ENCODE measurements at regions not wholly inside any gene's neighbourhood (a gene's known extent, or its start where the extent isn't known, plus 50 kb on each side); places are given as distances from the start of the nearest gene placed in this dataset.
"Not testable (repeated sequence)": the region's sequence is repeated elsewhere in the genome, so short reads cannot be mapped to it uniquely, and the experiment has no call there.

- no peak for DNase-seq
Observed at GRCh38 chr16:87043231-87044031, 273.8 kb downstream of the C16orf95 start.

- no peak for DNase-seq
Observed at GRCh38 chr16:87044032-87044382, 273.2 kb downstream of the C16orf95 start.

- no peak for DNase-seq
Observed at GRCh38 chr16:87044829-87045228, 272.4 kb downstream of the C16orf95 start.

GRCh38 chr16:87045466-87046216 lies 271.6 kb downstream of the C16orf95 start:
- DNase-seq = no peak

GRCh38 chr16:87046235-87046634 lies 271.0 kb downstream of the C16orf95 start:
- DNase-seq = no peak

- no peak for DNase-seq
Observed at GRCh38 chr16:87047221-87048037, 269.8 kb downstream of the C16orf95 start.

- no peak for DNase-seq
Observed at GRCh38 chr16:87048038-87048729, 269.0 kb downstream of the C16orf95 start.

GRCh38 chr16:87048730-87049115 lies 268.5 kb downstream of the C16orf95 start:
- DNase-seq = no peak

GRCh38 chr16:87049216-87049615 lies 268.0 kb downstream of the C16orf95 start:
- not testable (repeated sequence) for DNase-seq

GRCh38 chr16:87050142-87050541 lies 267.1 kb downstream of the C16orf95 start:
- no peak for DNase-seq

- no peak for DNase-seq
Observed at GRCh38 chr16:87051526-87052320, 265.5 kb downstream of the C16orf95 start.

GRCh38 chr16:87052506-87052905 lies 264.7 kb downstream of the C16orf95 start:
- DNase-seq = no peak

- no peak for DNase-seq
Observed at GRCh38 chr16:87053016-87053982, 263.9 kb downstream of the C16orf95 start.

- no peak for DNase-seq
Observed at GRCh38 chr16:87054154-87054553, 263.0 kb downstream of the C16orf95 start.

GRCh38 chr16:87054856-87055255 lies 262.3 kb downstream of the C16orf95 start:
- DNase-seq = no peak

- no peak for DNase-seq
Observed at GRCh38 chr16:87056083-87056482, 261.1 kb downstream of the C16orf95 start.

GRCh38 chr16:87056551-87056950 lies 260.6 kb downstream of the C16orf95 start:
- DNase-seq = no peak

GRCh38 chr16:87057211-87057881 lies 259.8 kb downstream of the C16orf95 start:
- no peak for DNase-seq

- no peak for DNase-seq
Observed at GRCh38 chr16:87057951-87058560, 259.1 kb downstream of the C16orf95 start.
